Adrenal gland (tissue), 9 donors: ENCODE measurements at regions not wholly inside any gene's neighbourhood (a gene's known extent, or its start where the extent isn't known, plus 50 kb on each side); places are given as distances from the start of the nearest gene placed in this dataset.

Experiments used
- DNase-seq, 7 donors: peaks; one replicate each; pipeline ENCODE4 v3.0.0-alpha.2; 2019 to 2020
- H3K27ac ChIP-seq, 5 donors: fragments of 200-600 bp; sonication (generic) in 4 of 5; 1 replicate in 3 of 5; 2 replicates in 2 of 5; pipeline versions ENCODE4 v1.5.1 to v1.8.0; 2016 to 2020; ENCODE audit warnings: mild to moderate bottlenecking in 1 of 5
- H3K27me3 ChIP-seq: fragments of 200-600 bp; 2 replicates; pipeline ENCODE4 v1.8.0; 2021
- H3K36me3 ChIP-seq, 2 donors: fragments of 200-600 bp; replicated peaks in 1 of 2; 1 replicate in 1 of 2; 2 replicates in 1 of 2; pipeline versions ENCODE4 v1.5.1 to v1.8.0; 2018 to 2022
- H3K4me1 ChIP-seq, 2 donors: fragments of 200-600 bp; replicated peaks in 1 of 2; 1 replicate in 1 of 2; 2 replicates in 1 of 2; pipeline versions ENCODE4 v1.5.1 to v1.8.0; 2018 to 2021
- H3K4me3 ChIP-seq, 4 donors: fragments of 200-600 bp; sonication (generic) in 3 of 4; one replicate each; pipeline ENCODE4 v1.5.1; 2016 to 2018
- H3K9me3 ChIP-seq, 3 donors: fragments of 200-600 bp; sonication (generic) in 1 of 3; replicated peaks in 1 of 3; 1 replicate in 2 of 3; 2 replicates in 1 of 3; pipeline versions ENCODE4 v1.5.1 to v1.8.0; 2016 to 2021
- POLR2A ChIP-seq, 2 donors: fragments of 450-650 bp; IDR thresholded peaks; one replicate each; pipeline ENCODE4 v1.6.1; 2017; ENCODE audit warnings: antibody characterized with exemption in 2 of 2, mild to moderate bottlenecking in 2 of 2, moderate library complexity in 1 of 2
- WGBS, 4 donors: extraction: QIAGEN DNeasy Blood & Tissue Kit in 2 of 4; methylation state at CpG; one replicate each; pipeline versions ENCODE4 v1.1.5 to v1.1.7; 2013 to 2017; 5-methylcytosine and 5-hydroxymethylcytosine counted together
- intact Hi-C, 2 donors: fragments of 100-400 bp; cut with DNase I; formaldehyde crosslinking; loops; one replicate each; pipeline versions ENCODE4 v1.14.1 to v1.15.0; 2022 to 2023
- TF ChIP-seq, protein P1 (sequence below), 6 experiments: fragments of 450-650 bp in 4 of 6; fragments of 200-600 bp in 2 of 6; sonication (generic) in 1 of 6; IDR thresholded peaks; 1 replicate in 5 of 6; 2 replicates in 1 of 6; pipeline versions ENCODE4 v1.5.1 to v1.8.0; 2016 to 2021; ENCODE audit warnings: antibody characterized with exemption in 6 of 6, mild to moderate bottlenecking in 2 of 6, moderate library complexity in 1 of 6
- donor health status: healthy with polysubstance abuse.
- donor health status: Bipolar disorder and iron deficiency.
- donor health status: DM: yes; HTN: yes; CAD: no.
- donor health status: DM: no; HTN: no; CAD: no.
- donor health status: DM: no; HTN: no; CAD: no.

DNA sequence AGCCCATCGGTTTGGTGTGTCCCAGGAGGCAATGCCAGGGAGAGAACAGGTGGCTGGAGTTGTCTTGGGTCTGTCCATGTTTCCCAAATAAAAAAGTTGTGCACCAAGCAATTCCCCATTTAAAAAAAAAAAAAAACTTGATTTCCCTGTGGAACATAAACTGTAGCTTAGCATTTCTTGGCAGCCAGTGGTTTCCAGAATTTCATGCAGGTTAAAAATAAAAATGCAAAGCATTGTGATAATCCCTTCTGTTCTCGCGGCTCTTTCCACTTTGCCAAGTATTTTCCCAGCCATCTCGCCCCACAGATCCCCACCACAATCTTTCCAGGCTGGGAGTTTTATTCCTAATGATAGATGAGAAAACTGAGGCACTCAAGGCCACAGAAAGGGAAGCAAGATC lies 51.4 kb upstream of the MSX1 start:
- H3K9me3 ChIP-seq, result no peaks in the 10 kb centered on the region
- no peak overlapping the region for H3K27ac ChIP-seq
- H3K27me3 ChIP-seq, result no peaks in the 10 kb centered on the region
- 81 to 93% (median 86%) methylated on average over 4 of the region's 4 CpGs for WGBS, 4 donors
- no peak for DNase-seq
- intact Hi-C loops, result no loop called here
- TF ChIP-seq, protein P1, sequence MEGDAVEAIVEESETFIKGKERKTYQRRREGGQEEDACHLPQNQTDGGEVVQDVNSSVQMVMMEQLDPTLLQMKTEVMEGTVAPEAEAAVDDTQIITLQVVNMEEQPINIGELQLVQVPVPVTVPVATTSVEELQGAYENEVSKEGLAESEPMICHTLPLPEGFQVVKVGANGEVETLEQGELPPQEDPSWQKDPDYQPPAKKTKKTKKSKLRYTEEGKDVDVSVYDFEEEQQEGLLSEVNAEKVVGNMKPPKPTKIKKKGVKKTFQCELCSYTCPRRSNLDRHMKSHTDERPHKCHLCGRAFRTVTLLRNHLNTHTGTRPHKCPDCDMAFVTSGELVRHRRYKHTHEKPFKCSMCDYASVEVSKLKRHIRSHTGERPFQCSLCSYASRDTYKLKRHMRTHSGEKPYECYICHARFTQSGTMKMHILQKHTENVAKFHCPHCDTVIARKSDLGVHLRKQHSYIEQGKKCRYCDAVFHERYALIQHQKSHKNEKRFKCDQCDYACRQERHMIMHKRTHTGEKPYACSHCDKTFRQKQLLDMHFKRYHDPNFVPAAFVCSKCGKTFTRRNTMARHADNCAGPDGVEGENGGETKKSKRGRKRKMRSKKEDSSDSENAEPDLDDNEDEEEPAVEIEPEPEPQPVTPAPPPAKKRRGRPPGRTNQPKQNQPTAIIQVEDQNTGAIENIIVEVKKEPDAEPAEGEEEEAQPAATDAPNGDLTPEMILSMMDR (IDR thresholded peaks at IDR 0.05), result no peak
- no peak for TF ChIP-seq POLR2A (IDR thresholded peaks at IDR 0.05)
- H3K4me1 ChIP-seq, result no peaks in the 10 kb centered on the region
- H3K4me3 ChIP-seq, result no peak overlapping the region
- no peaks in the 10 kb centered on the region for H3K36me3 ChIP-seq

DNA sequence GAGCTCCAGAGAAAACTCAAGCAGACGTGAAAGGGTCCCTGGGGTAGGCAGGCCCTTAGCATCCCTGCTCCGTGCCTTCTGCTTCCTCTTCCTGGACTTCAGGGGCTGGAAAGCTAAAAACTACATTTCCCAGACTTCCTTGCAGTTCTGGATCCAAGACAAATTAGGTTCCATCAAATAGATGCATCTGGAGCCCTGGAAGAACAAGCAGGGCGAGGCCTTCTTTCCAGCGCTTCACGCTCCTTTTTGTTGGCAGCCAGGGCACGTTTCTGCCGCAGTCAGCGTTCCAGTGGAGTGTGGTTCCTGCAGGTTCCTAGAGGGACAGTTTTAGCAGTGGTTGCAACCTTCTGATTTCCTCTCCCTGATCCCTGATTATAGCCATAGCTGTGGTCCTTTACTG lies 53.6 kb upstream of the MSX1 start:
- Histone ChIP-seq H3K27me3 (no peaks in the 10 kb centered on the region), H3K36me3 (no peaks in the 10 kb centered on the region), H3K9me3 (no peaks in the 10 kb centered on the region), H3K27ac (no peak overlapping the region), H3K4me1 (no peaks in the 10 kb centered on the region), H3K4me3 (no peak overlapping the region)
- DNase-seq, result no peak
- WGBS, 4 donors, result 77 to 84% (median 80%) methylated on average over 8 of the region's 8 CpGs
- intact Hi-C loops, result no loop called here
- TF ChIP-seq POLR2A (IDR thresholded peaks at IDR 0.05), result no peak

DNA sequence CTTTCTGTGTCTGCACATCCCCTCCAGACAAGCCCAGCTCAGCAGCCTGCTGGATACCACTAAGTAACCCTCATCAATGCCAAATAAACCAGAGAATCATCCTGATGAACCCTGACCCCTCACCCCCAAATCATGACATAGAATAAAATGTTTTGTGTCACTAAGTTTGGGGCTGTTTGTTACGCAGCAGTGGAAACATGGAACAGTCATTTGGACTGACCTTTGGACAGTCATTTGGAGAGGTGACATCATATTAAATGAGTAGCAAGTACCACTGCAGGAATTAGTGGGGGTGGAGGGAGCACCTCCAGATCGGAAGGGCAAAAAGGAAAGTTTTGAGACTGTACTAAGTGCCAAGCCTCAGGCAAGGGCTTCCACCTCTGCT lies 55.6 kb upstream of the MSX1 start:
- TF ChIP-seq POLR2A (IDR thresholded peaks at IDR 0.05), result no peak
- TF ChIP-seq, protein P1 (IDR thresholded peaks at IDR 0.05), result no peak
- 77 to 94% (median 91%) methylated on average over 2 of the region's 2 CpGs for WGBS, 4 donors

DNA sequence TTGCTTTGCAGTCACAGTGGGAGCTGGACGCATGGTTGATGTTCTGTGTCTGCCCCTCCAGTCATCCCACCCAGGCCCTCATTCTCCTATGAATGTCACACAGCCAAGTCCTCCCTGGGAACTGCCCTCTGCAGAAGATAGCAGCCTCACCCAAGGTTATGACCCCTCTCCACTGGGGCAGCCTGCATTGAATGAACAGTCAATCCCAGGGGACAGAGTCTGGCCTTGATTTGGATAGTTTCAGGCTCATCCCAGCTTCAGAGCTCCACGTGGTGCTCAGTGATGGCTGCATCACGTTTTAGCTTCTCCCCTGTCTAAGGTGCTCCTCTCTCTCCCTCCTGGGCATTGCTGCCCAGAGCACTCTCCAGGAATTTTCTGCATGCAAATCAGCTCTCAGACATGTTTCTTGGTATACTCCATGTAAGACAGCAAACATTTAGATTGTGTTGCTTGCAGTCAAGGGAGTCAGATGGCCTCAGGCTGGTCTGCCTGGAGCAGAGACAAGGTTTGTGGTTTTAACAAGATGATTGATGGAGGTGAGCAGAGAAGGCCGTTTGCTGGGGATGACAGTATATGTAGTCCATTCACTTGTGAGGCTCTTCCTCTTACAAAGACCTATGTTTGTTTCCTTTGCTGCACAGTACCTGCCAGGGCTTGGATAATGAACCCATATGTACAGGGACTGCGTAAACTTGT lies 56.1 kb upstream of the MSX1 start:
- no peaks in the 10 kb centered on the region for H3K36me3 ChIP-seq

More for the DNA sequence above, 55.6 kb upstream of the MSX1 start:
- H3K4me1 ChIP-seq, result no peaks in the 10 kb centered on the region
- H3K27ac ChIP-seq, result no peak overlapping the region
- no peak for DNase-seq
- no peaks in the 10 kb centered on the region for H3K27me3 ChIP-seq
- no peaks in the 10 kb centered on the region for H3K36me3 ChIP-seq
- H3K9me3 ChIP-seq, result no peaks in the 10 kb centered on the region
- intact Hi-C loops, result no loop called here
- H3K4me3 ChIP-seq, result no peak overlapping the region

More for the DNA sequence above, 56.1 kb upstream of the MSX1 start:
- 58 to 62% (median 59%) methylated on average over 5 of the region's 5 CpGs for WGBS, 4 donors
- intact Hi-C loops, result no loop called here
- H3K27me3 ChIP-seq, result no peaks in the 10 kb centered on the region
- H3K27ac ChIP-seq, result no peak overlapping the region
- no peak overlapping the region for H3K4me3 ChIP-seq
- no peak for DNase-seq
- H3K4me1 ChIP-seq, result no peaks in the 10 kb centered on the region
- no peaks in the 10 kb centered on the region for H3K9me3 ChIP-seq
- no peak for TF ChIP-seq POLR2A (IDR thresholded peaks at IDR 0.05)
- TF ChIP-seq, protein P1 (IDR thresholded peaks at IDR 0.05), result no peak
